GM19372 (cell line): ENCODE measurements at regions not wholly inside any gene's neighbourhood (a gene's known extent, or its start where the extent isn't known, plus 50 kb on each side); places are given as distances from the start of the nearest gene placed in this dataset.
"Not testable (repeated sequence)": the region's sequence is repeated elsewhere in the genome, so short reads cannot be mapped to it uniquely, and the experiment has no call there.

Experiments used
- ATAC-seq: cut with Tn5 transposase; IDR thresholded peaks from one replicate; pipeline ENCODE4 v1.9.1; 2021; ENCODE audit warnings: mild to moderate bottlenecking, low read depth, moderate library complexity; ENCODE audit not compliant: unreplicated experiment

DNA sequence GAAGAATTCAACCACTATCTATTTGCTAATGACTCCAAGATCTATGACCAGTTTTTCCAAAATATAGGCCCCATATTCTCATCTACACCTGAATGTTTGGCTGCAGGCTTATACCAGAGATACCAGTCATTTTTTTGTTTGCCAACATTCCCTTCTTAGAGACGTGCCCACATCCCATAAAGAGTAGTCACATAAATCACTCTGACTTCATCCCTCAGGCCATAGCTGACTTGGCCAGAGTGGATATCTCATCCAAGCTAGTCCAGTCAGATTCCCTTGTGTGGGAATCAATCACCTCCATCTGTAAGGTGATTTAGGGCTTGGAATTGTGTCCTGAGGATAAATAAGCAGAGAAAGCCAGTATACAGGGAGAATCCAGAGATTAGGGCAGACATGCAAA lies 124.3 kb upstream of the SLC24A2 start:
- ATAC-seq = no peak

DNA sequence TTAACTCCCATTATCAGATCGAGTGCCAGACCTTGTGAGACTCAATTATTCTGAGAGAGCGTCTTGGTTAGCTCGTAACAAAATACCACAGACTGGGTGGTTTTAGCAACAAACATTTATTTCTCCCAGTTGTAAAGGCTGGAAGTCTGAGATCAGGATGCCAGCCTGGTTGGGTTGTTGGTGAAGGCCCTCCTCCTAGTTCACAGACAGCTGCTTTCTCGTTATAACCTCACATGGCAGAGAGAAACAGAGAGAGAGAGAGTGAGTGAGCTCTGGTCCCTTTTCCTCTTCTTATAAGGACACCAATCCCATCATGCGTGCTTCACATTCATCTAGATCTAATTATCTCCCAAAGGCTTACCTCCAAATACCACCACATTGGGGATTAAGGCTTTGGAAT lies 114.2 kb upstream of the SLC24A2 start:
- no peak for ATAC-seq

DNA sequence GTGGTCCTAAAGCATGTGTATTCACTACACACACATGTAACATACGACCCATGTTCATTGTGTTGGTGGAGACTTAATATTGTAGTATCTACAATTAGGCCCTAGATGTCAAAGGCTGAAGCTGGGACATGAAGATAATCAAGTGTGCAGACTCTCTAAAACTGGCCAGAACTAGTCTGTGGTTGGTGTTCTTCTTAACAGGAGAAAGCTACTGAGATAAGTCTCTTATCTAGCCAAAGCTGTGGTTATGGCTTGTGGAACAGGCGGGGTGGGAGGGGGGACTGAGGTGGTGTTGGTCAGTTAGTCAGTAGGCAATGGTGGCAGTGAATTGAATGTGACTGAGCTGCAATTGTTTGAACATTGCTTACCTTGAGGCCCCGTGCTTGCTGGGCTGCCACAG lies 112.7 kb upstream of the SLC24A2 start:
- ATAC-seq = no peak

DNA sequence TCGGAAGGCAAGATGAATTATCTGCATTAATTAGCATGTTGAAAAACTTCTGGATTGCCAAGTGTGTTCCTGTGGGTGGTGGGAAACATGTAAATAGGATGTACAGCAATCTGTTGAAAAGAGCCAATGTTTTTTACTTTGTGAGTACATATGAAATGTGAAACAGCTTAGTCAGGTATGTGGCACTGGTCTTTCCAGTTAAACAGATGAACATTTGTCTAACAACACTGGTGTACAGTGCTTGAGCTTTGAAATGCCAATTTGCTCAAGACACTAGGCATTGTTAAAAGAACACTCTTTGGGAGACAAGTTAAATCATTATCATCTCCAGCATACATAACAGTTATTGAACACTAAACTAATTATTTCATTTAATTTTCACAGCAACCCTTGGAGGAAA lies 107.3 kb upstream of the SLC24A2 start:
- no peak for ATAC-seq

DNA sequence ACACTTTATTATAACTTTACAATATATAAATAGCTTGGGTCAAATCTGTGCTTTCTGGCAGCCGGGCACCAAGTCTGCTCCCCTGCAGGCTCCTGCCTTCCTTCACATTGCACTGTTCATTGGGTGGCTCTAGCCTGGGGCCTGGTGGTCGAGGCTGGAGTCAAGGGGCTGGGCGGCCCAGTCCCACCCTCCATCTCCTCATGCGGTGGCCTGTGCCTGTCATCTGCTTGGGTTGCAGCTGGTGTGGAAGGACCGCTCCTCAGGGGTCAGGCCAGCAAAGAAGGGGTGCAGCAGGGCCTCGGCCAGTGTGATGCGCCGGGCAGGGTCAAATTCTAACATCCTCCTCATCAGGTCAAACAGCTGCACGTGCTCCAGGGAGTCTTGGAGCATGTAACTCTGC lies 106.7 kb upstream of the SLC24A2 start:
- not testable (repeated sequence) for ATAC-seq

DNA sequence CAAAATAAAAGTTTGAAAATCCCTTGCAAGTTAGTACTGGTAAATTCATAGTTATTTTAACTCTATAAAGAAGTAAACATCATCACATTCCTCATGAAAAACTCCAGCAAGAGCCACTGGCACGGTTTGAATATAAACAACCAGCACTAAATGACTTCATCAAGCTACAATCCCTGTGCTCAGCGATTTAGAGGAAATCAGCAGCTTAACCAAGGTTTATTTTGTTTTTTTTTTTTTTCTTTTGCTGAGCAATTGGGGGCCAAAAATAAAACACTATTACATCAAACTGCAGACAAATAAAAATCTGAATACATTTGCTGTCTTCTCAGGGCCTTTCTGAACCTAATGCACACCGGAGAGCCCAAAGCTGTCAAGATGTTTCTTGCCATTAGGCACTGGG lies 106.2 kb upstream of the SLC24A2 start:
- ATAC-seq = no peak

DNA sequence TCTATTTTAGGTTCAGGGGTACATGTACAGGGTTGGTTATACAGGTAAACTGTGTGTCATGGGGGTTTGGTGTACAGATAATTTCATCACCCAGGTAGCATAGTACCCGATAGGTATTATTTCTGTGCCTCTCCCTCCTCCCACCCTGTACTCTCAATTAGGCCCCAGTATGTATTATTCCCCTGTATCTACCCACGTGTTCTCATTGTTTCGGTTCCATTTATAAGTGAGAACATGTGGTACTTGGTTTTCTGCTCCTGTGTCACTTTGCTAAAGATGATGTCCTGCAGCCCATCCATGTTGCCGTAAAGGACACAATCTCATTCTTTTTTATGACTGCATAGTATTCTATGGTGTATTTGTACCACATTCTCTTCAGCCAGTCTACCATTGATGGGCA lies 96.8 kb upstream of the SLC24A2 start:
- ATAC-seq = no peak

DNA sequence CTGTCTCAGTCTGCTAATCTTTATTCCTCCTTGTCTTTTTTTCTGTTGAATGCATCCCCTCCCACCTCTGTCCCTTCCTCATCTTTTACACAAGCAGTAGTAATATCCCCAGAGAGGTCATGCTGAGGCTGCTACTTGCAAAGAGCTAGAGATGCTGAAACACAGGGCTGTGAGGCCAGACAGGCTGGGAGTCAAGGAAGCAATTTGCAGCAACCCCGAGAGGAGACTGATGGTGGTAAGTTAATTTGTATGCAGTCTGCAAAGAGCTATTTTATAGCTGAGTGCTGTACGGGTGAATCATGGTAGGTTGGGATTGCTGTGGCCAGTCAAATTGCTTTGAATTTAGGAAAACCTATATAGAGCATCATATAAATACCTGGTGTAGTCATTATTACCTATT lies 90.2 kb upstream of the SLC24A2 start:
- ATAC-seq = no peak

DNA sequence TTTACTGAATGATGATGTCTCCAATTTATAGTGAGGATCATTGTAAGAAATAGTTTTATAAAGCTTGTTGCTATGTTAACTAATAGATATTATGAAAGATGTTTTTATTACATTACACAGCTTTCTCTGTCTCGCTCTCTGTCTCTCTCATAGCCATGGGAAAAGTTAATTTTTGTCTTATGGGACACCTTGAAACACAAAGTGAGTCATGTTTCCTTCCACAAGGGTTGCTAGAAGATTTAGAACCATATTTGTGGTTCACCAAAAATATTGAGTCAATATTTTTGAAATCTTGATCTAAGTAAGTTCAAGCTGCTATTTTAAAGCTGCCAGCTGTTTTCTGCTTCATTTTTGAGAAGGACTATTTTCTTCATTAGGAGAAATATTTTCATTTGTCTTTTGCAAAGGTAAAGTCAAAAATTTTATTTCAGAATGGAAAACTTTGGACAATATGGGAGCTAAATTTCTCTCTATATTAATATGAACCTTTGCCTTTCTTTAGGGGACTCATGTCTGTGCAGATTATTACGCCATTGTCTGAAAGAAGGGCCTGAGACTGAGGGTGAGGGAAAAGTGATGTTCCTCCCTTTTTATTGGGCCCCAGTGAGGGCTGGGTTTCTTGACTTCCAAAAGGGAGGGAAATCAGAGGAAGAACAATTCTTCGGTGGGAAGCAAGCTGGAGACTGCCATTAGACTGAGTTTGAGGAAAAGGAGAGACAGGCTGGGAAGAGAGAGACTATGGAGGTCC lies 87.9 kb upstream of the SLC24A2 start:
- no peak for ATAC-seq

DNA sequence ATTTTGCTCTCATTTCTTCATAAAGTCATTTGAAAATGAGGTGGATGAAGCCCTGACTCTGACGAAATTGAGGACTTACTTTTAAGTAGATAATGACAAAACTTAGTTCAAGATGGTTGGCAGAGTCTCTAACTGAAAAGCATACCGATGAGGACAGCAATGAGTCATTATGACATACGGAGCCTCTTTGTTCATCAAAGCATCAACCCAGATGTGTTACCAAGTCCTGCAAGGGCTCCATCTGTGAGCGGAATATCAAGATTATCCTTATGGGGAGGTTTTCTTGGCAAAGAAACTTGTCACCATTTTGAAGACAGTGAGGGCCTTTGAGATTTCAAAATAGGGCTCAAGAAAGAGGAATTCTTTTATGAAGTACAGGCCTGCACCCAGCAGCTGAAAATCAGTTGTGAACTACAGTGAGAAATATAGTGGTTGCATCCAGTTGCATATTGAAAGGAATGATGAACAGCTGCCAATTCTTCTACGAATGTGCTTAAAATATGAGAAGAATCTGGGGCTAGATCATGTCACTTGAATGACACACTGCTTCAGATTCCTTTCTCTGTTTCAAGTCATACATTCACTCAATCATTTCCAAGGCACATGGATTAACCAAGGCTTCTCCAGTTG lies 86.6 kb upstream of the SLC24A2 start:
- no peak for ATAC-seq

DNA sequence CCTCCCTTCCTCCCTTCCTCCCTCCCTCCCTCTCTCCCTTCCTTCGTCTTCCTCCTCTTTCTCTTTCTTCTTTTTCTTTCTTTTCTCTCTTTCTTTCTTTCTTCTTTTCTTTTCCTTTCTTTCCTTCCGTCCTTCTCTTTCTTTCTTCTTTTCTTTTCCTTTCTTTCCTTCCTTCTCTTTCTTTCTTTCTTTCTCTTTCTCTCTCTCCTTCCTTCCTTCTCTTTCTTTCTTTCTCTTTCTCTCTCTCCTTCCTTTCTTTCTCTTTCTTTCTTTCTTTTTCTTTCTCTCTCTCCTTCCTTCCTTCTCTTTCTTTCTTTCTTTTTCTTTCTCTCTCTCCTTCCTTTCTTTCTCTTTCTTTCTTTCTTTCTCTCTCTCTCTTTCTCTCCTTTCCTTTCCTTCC lies 84.4 kb upstream of the SLC24A2 start:
- ATAC-seq = not testable (repeated sequence)

DNA sequence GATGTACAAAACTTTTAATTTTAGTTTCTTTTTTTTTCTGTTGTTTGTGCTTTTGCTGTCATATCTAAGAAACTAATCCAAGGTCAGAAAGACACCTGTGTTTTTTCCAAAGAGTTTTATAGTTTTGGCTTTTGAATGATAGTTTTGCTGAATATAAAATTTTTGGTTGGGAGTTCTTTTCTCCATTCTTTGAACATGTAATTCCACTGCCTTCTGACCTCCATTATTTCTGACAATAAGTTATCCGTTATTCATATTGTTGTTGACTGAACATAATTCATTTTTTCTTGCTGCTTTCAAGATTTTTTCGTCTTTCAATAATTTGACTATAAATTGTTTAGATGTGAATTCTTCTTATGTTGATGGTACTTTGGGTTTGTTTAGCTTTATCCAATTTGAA lies 82.2 kb upstream of the SLC24A2 start:
- no peak for ATAC-seq

DNA sequence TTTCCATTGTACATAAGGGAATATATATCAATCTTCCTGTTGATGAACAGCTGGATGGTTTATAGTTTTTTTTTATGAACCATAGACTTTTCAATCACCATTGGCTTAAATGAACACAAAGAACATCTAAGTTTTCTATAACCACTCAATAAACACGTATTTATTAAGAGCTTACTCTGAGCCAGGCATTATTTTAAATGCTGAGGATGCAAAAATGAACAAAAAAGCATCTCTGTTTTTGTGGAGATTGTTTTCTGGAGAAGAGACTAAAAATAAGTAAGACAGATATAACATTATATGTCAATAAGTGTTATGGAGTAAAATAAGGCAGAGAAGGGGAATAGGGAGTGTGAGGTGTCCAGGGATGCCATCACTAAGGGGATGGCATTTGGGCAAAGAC lies 52.1 kb upstream of the SLC24A2 start:
- no peak for ATAC-seq
